Left lung (tissue), 4 donors: ENCODE measurements at regions not wholly inside any gene's neighbourhood (a gene's known extent, or its start where the extent isn't known, plus 50 kb on each side); places are given as distances from the start of the nearest gene placed in this dataset.

Source experiments
- ATAC-seq: fragments of 200-7000 bp; cut with Tn5 transposase; one replicate; pipeline ENCODE4 v1.9.1; 2020; ENCODE audit warnings: moderate library complexity
- DNase-seq, 4 donors: peaks; one replicate each; pipeline ENCODE4 v3.0.0-alpha.2; 2013 to 2020
- H3K27ac ChIP-seq, 2 donors: fragments of 200-600 bp; sonication (generic) in 1 of 2; one replicate each; pipeline versions ENCODE4 v1.5.0 to v1.8.0; 2020 to 2021
- H3K27me3 ChIP-seq, 2 donors: fragments of 200-600 bp; sonication (generic) in 1 of 2; one replicate each; pipeline versions ENCODE4 v1.5.0 to v1.8.0; 2020 to 2021
- H3K36me3 ChIP-seq, 2 donors: fragments of 200-600 bp; sonication (generic) in 1 of 2; one replicate each; pipeline versions ENCODE4 v1.5.0 to v1.8.0; 2020 to 2021
- H3K4me1 ChIP-seq, 2 donors: fragments of 200-600 bp; one replicate each; pipeline ENCODE4 v1.8.0; 2021
- H3K4me3 ChIP-seq, 2 donors: fragments of 200-600 bp; sonication (generic) in 1 of 2; one replicate each; pipeline versions ENCODE4 v1.5.0 to v1.8.0; 2020 to 2021; ENCODE audit warnings: mild to moderate bottlenecking in 1 of 2
- H3K9me3 ChIP-seq, 2 donors: fragments of 200-600 bp; sonication (generic) in 1 of 2; one replicate each; pipeline versions ENCODE4 v1.5.0 to v1.8.0; 2020 to 2021
- intact Hi-C, 2 donors: fragments of 100-400 bp; cut with DNase I; formaldehyde crosslinking; loops; one replicate each; pipeline versions ENCODE4 v1.11.2 to v1.14.2; 2022
- TF ChIP-seq, protein P1 (sequence below), 2 donors: fragments of 200-600 bp; sonication (generic) in 1 of 2; IDR thresholded peaks; one replicate each; pipeline versions ENCODE4 v1.5.0 to v1.8.0; 2021; ENCODE audit warnings: antibody characterized with exemption in 2 of 2
- donor health status: DM: no; HTN: yes; CAD: no.
- donor health status: DM: no; HTN: no; CAD: no.

DNA sequence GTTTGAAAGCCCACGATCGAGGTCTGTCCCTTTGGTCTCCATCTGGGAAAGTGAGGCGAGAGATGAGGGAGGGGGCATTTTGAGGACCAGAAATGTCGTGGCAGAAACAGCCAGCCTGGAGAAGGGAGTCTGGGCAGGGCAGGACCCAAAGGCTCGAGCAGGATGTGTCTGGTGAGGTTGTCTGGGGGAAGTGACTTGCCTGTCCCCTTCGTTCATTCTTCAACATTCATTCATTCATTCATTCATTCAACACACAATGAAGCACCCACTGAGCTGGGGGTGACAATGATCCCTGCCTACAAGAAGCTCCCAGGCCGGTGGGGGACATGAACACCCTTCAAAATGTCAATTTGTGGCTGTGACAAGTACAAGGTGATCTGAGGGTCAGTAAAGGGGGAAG is 80.5 kb downstream of the CEBPB start:
- H3K9me3 ChIP-seq: no peaks in the 10 kb centered on the region
- DNase-seq (no peak), ATAC-seq (no peak)
- H3K27me3 ChIP-seq: no peaks in the 10 kb centered on the region
- H3K4me1 ChIP-seq: peaks cover 11 to 100% of the 10 kb centered on the region in 2 donors
- intact Hi-C loops: no loop called here
- H3K36me3 ChIP-seq: no peaks in the 10 kb centered on the region
- H3K27ac ChIP-seq: peak overlapping the region; percentile 65 to 96
- TF ChIP-seq, protein P1, sequence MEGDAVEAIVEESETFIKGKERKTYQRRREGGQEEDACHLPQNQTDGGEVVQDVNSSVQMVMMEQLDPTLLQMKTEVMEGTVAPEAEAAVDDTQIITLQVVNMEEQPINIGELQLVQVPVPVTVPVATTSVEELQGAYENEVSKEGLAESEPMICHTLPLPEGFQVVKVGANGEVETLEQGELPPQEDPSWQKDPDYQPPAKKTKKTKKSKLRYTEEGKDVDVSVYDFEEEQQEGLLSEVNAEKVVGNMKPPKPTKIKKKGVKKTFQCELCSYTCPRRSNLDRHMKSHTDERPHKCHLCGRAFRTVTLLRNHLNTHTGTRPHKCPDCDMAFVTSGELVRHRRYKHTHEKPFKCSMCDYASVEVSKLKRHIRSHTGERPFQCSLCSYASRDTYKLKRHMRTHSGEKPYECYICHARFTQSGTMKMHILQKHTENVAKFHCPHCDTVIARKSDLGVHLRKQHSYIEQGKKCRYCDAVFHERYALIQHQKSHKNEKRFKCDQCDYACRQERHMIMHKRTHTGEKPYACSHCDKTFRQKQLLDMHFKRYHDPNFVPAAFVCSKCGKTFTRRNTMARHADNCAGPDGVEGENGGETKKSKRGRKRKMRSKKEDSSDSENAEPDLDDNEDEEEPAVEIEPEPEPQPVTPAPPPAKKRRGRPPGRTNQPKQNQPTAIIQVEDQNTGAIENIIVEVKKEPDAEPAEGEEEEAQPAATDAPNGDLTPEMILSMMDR (IDR thresholded peaks at IDR 0.05): no peak
- H3K4me3 ChIP-seq: peak overlapping the region in 1 of 2 donors; percentile 13

DNA sequence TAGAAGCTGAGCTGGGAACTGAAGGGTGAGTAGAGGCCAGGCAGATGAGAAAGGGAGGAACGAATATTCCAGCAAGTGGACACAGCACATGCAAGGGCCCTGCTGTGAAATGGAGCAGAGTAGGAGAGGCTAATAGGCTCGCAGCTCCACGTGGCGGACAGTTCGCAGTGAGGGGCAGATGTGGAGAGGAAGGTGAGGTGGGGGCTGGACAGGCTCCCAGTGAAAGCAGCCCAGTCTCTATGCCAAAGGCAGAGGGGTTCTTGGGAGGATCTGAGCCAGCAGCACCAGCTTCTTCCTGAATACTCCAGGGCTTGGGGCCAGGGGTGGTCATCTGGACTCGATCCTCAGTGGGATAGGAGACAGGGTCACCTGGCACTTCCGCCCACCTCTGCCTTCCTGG is 81.0 kb downstream of the CEBPB start:
- intact Hi-C loops: no loop called here
- Histone ChIP-seq H3K27ac (peak overlapping the region; percentile 65 to 96), H3K4me1 (peaks cover 8 to 100% of the 10 kb centered on the region in 2 donors), H3K36me3 (no peaks in the 10 kb centered on the region), H3K27me3 (no peaks in the 10 kb centered on the region), H3K9me3 (no peaks in the 10 kb centered on the region), H3K4me3 (no peak overlapping the region)
- DNase-seq (peak in 1 of 4 donors; percentile 77), ATAC-seq (no peak)
- TF ChIP-seq, protein P1 (IDR thresholded peaks at IDR 0.05): no peak

DNA sequence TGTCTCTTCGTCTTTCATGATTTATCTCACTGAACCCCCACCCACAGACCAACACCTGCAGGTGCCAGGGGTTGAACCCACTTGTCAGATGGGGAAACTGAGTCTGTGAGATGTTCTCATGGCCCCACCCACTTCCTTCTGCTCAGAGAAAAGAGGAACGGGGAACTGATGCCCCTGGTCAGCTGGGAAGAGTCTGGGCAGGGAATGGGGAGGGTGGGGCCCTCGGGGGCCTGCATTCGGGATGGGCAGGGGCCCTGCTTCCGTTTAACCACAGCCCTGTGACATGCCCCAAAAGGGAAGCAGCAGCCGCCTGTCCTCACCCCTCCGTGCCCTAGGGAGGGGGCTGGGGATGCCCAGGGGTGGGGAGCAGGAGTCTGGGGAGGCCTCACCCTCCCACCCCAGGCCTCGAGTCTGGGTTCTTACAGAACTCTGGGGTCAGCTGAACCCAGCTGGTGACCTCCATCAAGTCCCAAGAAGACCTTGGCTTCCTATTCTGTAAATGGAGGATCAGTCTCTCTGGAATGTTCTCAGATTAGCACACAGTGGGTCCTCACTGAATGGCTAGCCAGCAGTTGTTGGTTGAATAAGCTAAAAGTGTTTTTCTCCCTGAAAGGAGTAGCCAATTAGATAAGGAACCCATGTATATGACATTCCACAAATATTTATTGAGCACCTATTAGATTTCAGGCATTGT is 81.5 kb downstream of the CEBPB start:
- Histone ChIP-seq H3K36me3 (peaks cover 0 to 1% of the 10 kb centered on the region in 2 donors), H3K9me3 (no peaks in the 10 kb centered on the region), H3K27ac (peak overlapping the region; percentile 65 to 96), H3K4me3 (no peak overlapping the region), H3K27me3 (no peaks in the 10 kb centered on the region), H3K4me1 (peaks cover 6 to 100% of the 10 kb centered on the region in 2 donors)
- intact Hi-C loops: no loop called here
- DNase-seq: peak in 2 of 4 donors; percentile 89 to 94
- TF ChIP-seq, protein P1 (IDR thresholded peaks at IDR 0.05): no peak
- ATAC-seq: peak; percentile 25

DNA sequence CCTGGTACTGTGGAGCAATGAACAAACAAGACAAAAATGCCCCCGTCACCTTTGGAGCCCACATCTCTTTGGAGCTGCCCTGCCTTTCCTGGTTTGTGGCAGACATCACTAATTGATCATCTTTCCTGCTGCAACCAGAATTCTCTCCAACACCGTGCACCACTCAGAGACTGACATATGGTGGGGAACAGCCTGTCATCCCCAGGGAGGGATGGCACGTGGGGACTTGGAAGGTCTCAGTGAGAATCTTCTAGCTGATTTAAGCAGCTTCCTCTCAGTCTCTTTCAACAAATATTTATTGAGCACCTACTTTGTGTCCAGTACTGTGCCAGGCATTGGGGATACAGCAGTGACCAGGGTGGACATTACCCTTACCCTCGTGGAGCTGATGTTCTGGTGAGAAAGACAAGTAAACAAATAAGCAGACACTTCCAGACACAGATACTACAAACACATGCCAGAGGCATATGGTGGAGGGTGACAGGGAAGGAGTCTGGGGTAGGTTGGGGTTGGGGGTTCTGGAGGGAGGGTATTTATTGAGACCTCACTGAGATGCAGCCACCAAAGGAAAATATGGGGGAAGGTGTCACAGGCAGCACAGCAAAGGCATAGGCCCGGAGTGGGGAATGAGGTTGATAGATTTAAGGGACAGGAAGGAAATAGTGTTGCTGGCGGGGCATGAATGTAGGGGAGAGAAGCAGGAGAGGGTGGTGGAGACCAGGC is 82.3 kb downstream of the CEBPB start:
- TF ChIP-seq, protein P1 (IDR thresholded peaks at IDR 0.05): no peak

More for the DNA sequence above, 82.3 kb downstream of the CEBPB start:
- intact Hi-C loops: no loop called here
- peak overlapping the region; percentile 39 to 96 for H3K27ac ChIP-seq
- peaks cover 10 to 100% of the 10 kb centered on the region in 2 donors for H3K4me1 ChIP-seq
- ATAC-seq (no peak), DNase-seq (no peak)
- no peak overlapping the region for H3K4me3 ChIP-seq
- no peaks in the 10 kb centered on the region for H3K9me3 ChIP-seq
- H3K27me3 ChIP-seq: no peaks in the 10 kb centered on the region
- peaks cover 0 to 8% of the 10 kb centered on the region in 2 donors for H3K36me3 ChIP-seq
